Activated CD4-positive, alpha-beta T cell treated with anti-CD3 and anti-CD28 coated beads, Interleukin-2, amount 10 ng/mL, durations not matched to agents 24 days and 14 days (primary cell): ENCODE measurements at regions not wholly inside any gene's neighbourhood (a gene's known extent, or its start where the extent isn't known, plus 50 kb on each side); places are given as distances from the start of the nearest gene placed in this dataset.

ENCODE experiments used
- DNase-seq: peaks from one replicate; pipeline ENCODE4 v3.0.0; 2022
- H3K27ac Mint-ChIP-seq: one replicate; pipeline ENCODE4 v1.8.0; 2022; ENCODE audit warnings: mild to moderate bottlenecking, mixed read lengths
- H3K27me3 Mint-ChIP-seq: one replicate; pipeline ENCODE4 v1.8.0; 2022; ENCODE audit warnings: mixed read lengths
- H3K36me3 Mint-ChIP-seq: one replicate; pipeline ENCODE4 v1.8.0; 2022; ENCODE audit warnings: low read depth, mild to moderate bottlenecking, mixed read lengths
- H3K4me1 Mint-ChIP-seq: one replicate; pipeline ENCODE4 v1.8.0; 2021; ENCODE audit warnings: mixed read lengths
- H3K4me3 Mint-ChIP-seq: one replicate; pipeline ENCODE4 v1.8.0; 2022; ENCODE audit warnings: mild to moderate bottlenecking, moderate library complexity, mixed read lengths
- H3K9me3 Mint-ChIP-seq: one replicate; pipeline ENCODE4 v1.8.0; 2021; ENCODE audit warnings: mixed read lengths
- intact Hi-C: fragments of 100-400 bp; cut with micrococcal nuclease; formaldehyde crosslinking; loops from one replicate; pipeline ENCODE4 v1.15.1; 2023

DNA sequence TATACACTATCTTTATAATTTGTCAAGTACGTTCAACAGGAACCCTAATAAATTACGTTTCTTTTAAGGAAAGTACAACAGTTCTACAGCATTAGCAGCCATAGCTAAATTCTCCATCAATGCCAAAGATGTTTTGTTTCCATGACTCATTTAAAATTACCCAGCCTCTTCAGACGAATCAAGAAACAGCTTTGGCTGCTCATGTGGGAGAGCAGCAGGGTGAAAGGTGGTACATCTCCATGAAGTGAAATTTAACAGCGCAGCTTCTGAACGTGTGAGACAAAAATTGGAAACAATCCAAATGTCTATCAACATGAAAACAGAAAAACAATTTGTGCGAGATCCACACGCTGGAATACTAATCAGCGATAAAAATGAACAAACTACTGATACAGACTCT lies 327.3 kb upstream of the CDH6 start:
- intact Hi-C loops: no loop called here
- Mint-ChIP-seq H3K4me3 (no peak overlapping the region), H3K36me3 (no peaks in the 10 kb centered on the region), H3K27ac (no peak overlapping the region), H3K9me3 (peaks cover 5% of the 10 kb centered on the region), H3K4me1 (no peaks in the 10 kb centered on the region), H3K27me3 (no peaks in the 10 kb centered on the region)
- DNase-seq: no peak

GRCh38 chr5:30856242-30856641 lies 337.2 kb upstream of the CDH6 start:
- H3K4me3 Mint-ChIP-seq: no peak overlapping the region
- no peaks in the 10 kb centered on the region for H3K36me3 Mint-ChIP-seq
- intact Hi-C loops: no loop called here
- H3K9me3 Mint-ChIP-seq: peaks cover 11% of the 10 kb centered on the region
- no peak overlapping the region for H3K27ac Mint-ChIP-seq
- no peaks in the 10 kb centered on the region for H3K4me1 Mint-ChIP-seq
- DNase-seq: no peak
- H3K27me3 Mint-ChIP-seq: no peaks in the 10 kb centered on the region

GRCh38 chr5:30853158-30853557 lies 340.3 kb upstream of the CDH6 start:
- H3K4me1 Mint-ChIP-seq: no peaks in the 10 kb centered on the region

GRCh38 chr5:30850866-30851265 lies 342.6 kb upstream of the CDH6 start:
- Mint-ChIP-seq H3K27me3 (no peaks in the 10 kb centered on the region), H3K4me3 (no peak overlapping the region), H3K27ac (no peak overlapping the region), H3K4me1 (no peaks in the 10 kb centered on the region), H3K36me3 (no peaks in the 10 kb centered on the region), H3K9me3 (no peaks in the 10 kb centered on the region)
- intact Hi-C loops: no loop called here
- no peak for DNase-seq

More at GRCh38 chr5:30853158-30853557, 340.3 kb upstream of the CDH6 start:
- no peak for DNase-seq
- peaks cover 5% of the 10 kb centered on the region for H3K9me3 Mint-ChIP-seq
- no peak overlapping the region for H3K4me3 Mint-ChIP-seq
- no peaks in the 10 kb centered on the region for H3K36me3 Mint-ChIP-seq
- H3K27me3 Mint-ChIP-seq: no peaks in the 10 kb centered on the region
- no peak overlapping the region for H3K27ac Mint-ChIP-seq
- intact Hi-C loops: no loop called here

GRCh38 chr5:30849931-30850710 lies 343.4 kb upstream of the CDH6 start:
- H3K27ac Mint-ChIP-seq: no peak overlapping the region
- no peaks in the 10 kb centered on the region for H3K9me3 Mint-ChIP-seq
- no peak for DNase-seq
- intact Hi-C loops: no loop called here
- no peaks in the 10 kb centered on the region for H3K36me3 Mint-ChIP-seq
- no peaks in the 10 kb centered on the region for H3K4me1 Mint-ChIP-seq
- H3K4me3 Mint-ChIP-seq: no peak overlapping the region
- H3K27me3 Mint-ChIP-seq: no peaks in the 10 kb centered on the region

DNA sequence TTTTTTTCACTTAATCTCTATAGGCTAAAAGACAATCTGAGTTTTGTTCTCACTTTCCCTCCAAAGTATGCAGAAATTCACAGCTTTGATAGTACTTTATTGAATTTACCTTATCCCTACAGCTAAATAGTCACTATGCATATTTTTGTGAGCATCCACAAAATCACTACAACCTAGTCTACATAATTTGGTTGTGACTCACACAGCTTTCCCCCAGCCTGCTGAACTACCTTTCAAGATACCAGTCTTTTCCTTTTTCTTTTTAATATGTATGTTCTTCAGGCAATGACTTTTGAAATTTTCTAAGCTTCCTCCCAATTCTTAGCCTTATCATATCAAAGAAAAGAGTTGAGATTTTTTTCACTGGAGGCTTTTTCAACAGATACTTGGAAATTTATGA lies 347.3 kb upstream of the CDH6 start:
- H3K27me3 Mint-ChIP-seq: no peaks in the 10 kb centered on the region
- H3K9me3 Mint-ChIP-seq: no peaks in the 10 kb centered on the region
- H3K27ac Mint-ChIP-seq: no peak overlapping the region
- no peak for DNase-seq
- H3K4me3 Mint-ChIP-seq: no peak overlapping the region
- no peaks in the 10 kb centered on the region for H3K36me3 Mint-ChIP-seq
- H3K4me1 Mint-ChIP-seq: no peaks in the 10 kb centered on the region
- intact Hi-C loops: no loop called here

DNA sequence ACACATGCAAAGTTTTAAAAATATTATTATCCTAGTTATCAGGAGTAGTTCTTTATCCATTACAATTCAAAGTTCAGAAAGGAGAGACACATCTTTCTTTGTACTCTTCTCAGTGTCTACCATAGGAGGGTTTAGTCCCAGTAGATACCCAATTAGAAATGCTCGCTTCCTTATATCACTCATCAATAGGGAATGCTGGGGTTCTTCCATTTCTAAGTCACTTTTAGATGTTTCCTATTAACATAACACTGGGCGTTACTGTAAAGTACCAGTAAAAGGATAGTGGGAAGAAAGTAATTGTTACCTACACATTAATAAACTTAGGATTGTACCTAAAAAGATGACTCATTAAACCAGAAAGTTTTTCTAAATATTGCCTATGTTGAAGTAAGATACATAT lies 348.3 kb upstream of the CDH6 start:
- Mint-ChIP-seq H3K36me3 (no peaks in the 10 kb centered on the region), H3K27me3 (no peaks in the 10 kb centered on the region), H3K4me1 (no peaks in the 10 kb centered on the region), H3K27ac (no peak overlapping the region), H3K9me3 (no peaks in the 10 kb centered on the region), H3K4me3 (no peak overlapping the region)
- intact Hi-C loops: no loop called here
- DNase-seq: no peak

GRCh38 chr5:30843541-30843940 lies 349.9 kb upstream of the CDH6 start:
- Mint-ChIP-seq H3K9me3 (no peaks in the 10 kb centered on the region), H3K27ac (no peak overlapping the region), H3K27me3 (no peaks in the 10 kb centered on the region), H3K36me3 (no peaks in the 10 kb centered on the region), H3K4me1 (no peaks in the 10 kb centered on the region), H3K4me3 (no peak overlapping the region)
- DNase-seq: no peak
- intact Hi-C loops: no loop called here

DNA sequence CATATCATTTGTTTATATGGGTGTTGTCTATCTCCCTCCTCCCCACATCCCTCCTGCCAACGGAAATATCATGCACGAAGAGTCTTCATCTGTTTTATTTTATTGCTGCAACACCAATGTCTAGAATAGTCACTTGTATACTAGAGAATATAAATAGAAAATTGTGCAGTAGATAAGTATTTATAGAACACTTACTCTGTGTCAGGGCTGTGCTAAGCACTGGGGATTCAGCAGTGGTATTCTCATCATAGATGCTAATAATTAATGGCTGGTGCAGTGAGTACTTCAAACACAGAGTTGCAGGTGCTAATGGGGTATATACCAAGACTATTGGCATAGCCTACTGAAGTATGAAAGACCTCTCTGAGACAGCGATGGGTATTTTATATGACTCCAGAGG lies 353.5 kb upstream of the CDH6 start:
- DNase-seq: no peak
- Mint-ChIP-seq H3K27me3 (no peaks in the 10 kb centered on the region), H3K36me3 (no peaks in the 10 kb centered on the region), H3K4me3 (no peak overlapping the region), H3K4me1 (no peaks in the 10 kb centered on the region), H3K9me3 (peaks cover 6% of the 10 kb centered on the region), H3K27ac (no peak overlapping the region)
- intact Hi-C loops: no loop called here

DNA sequence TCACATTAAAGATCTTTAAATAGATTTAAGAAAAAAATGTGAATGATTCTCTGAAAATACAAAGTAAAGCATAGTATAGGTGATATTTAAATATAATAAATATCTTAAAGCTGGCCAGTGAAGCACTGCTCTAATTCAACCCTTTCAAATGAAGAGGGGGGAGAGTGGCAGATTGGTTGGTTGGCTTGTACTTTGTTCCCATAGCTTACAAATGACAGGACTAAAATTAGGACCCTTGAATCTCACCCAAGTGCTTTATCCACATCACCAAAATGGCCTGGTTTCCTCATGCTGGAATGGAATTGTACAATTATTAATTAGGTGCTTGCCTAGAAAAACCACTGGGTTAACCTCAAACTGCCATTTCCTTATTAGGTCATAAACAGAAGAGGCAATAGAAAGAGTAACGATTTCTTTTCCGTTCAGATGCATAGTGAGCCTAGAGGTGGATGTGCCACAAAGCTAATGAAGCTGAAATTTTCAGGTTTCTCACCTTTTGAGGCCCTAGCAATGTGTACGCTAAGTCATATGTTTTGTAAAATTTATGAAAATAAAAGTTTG lies 354.5 kb upstream of the CDH6 start:
- intact Hi-C loops: no loop called here
- no peak overlapping the region for H3K27ac Mint-ChIP-seq
- H3K27me3 Mint-ChIP-seq: no peaks in the 10 kb centered on the region
- no peaks in the 10 kb centered on the region for H3K36me3 Mint-ChIP-seq
- peaks cover 6% of the 10 kb centered on the region for H3K9me3 Mint-ChIP-seq
- H3K4me1 Mint-ChIP-seq: no peaks in the 10 kb centered on the region
- H3K4me3 Mint-ChIP-seq: no peak overlapping the region
- no peak for DNase-seq

DNA sequence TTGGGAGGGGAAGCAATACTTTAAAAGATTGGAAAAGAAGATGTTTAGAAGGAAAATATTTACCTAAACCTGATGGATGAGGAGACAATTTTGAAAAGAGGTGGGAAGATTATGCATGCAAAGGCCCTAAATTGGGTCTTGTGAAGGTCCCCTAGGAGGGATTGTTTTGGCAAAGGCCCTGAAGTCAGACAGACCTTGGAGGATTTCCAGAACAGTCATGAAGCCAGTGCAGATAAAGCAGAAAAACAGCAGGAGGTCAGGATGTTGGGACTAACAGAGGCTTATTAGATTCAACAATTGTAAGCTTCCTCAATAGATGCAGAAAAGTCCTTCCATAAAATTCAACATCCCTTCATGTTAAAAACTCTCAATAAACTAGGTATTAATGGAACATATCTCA lies 361.0 kb upstream of the CDH6 start:
- DNase-seq: no peak
- peaks cover 7% of the 10 kb centered on the region for H3K9me3 Mint-ChIP-seq
- no peaks in the 10 kb centered on the region for H3K36me3 Mint-ChIP-seq
- intact Hi-C loops: no loop called here
- no peak overlapping the region for H3K27ac Mint-ChIP-seq
- no peaks in the 10 kb centered on the region for H3K27me3 Mint-ChIP-seq
- H3K4me1 Mint-ChIP-seq: no peaks in the 10 kb centered on the region
- H3K4me3 Mint-ChIP-seq: no peak overlapping the region

DNA sequence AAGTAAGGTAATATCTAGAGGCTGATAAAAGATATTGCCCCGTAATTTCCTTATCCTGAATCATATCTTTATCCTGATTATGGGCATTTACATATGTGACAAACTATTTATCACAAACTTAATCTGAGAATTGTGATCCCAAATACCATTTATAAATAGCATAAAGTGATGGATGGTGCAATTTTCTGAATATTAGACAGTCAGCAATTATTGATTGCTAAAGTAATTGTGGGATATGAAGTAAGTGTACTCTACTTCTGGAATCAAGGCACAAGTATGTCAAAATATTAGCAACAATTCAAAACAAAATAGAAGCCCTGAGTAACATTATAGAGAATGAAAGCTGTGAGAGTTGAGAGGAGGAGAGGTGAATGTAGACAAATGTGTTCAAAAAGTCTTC lies 361.9 kb upstream of the CDH6 start:
- H3K36me3 Mint-ChIP-seq: no peaks in the 10 kb centered on the region
- H3K27me3 Mint-ChIP-seq: no peaks in the 10 kb centered on the region
- intact Hi-C loops: no loop called here
- no peak for DNase-seq
- H3K4me3 Mint-ChIP-seq: no peak overlapping the region
- H3K4me1 Mint-ChIP-seq: no peaks in the 10 kb centered on the region
- no peak overlapping the region for H3K27ac Mint-ChIP-seq
- peaks cover 7% of the 10 kb centered on the region for H3K9me3 Mint-ChIP-seq

DNA sequence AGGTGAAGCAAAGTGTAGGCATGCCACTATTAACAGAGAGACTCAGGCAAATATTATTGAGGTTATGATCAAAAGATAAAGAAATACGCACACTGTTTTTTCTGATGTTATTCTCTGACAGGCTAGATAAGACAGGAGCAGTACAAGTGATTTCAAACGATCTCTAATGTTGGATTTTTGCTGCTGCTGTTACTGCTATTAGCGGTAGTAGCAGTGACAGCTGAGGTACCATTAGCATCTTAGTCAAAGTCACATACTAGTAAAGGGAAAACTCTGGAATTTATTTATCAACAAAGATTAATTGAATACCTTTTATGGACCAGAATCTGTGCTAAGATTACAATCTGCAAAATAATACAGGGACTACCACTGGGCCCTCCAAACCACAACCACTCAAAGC lies 362.4 kb upstream of the CDH6 start:
- Mint-ChIP-seq H3K36me3 (no peaks in the 10 kb centered on the region), H3K27me3 (no peaks in the 10 kb centered on the region)
- intact Hi-C loops: no loop called here

DNA sequence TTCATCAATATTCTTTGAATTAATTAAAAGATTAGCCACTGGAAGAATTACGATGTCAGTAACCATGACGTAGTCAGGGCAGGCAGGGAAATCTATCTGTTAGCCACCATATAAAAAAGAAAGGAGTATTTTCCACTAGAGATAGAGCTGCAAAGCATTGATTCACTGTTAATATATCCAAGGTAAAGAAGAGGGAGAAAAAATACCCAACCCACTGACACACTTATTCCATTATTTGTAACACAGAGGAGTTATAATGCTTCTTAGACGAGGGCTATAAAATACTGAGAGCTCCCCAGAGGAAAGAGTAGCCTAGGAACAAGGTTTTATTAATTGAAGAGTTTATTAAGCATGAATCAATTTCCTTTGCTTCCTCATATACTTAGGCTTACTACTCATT lies 382.2 kb upstream of the CDH6 start:
- no peaks in the 10 kb centered on the region for H3K36me3 Mint-ChIP-seq
- H3K4me3 Mint-ChIP-seq: no peak overlapping the region
- intact Hi-C loops: no loop called here
- H3K27me3 Mint-ChIP-seq: no peaks in the 10 kb centered on the region
- H3K27ac Mint-ChIP-seq: no peak overlapping the region
- H3K9me3 Mint-ChIP-seq: no peaks in the 10 kb centered on the region
- no peak for DNase-seq
- H3K4me1 Mint-ChIP-seq: no peaks in the 10 kb centered on the region

More for the DNA sequence above, 362.4 kb upstream of the CDH6 start:
- DNase-seq: no peak
- Mint-ChIP-seq H3K27ac (no peak overlapping the region), H3K4me3 (no peak overlapping the region), H3K4me1 (no peaks in the 10 kb centered on the region), H3K9me3 (peaks cover 8% of the 10 kb centered on the region)

DNA sequence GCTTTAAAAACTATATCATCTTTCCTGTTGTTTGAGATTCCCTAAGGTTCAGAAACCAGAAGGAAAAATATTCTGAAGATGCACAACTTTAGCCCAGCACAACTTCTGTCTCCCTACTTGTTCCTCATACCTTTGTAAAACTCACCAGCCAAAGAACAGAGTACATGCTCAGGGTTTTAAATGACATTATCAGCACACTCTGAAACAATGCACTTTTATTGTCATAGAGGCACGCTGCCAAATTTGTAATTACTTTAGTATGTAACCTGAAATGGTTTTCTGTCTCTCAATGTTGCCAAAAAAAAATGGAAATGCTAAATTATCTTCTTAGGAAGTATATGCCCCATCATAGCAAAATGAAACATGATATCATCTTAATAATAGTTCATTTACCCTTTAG lies 383.6 kb upstream of the CDH6 start:
- intact Hi-C loops: no loop called here
- H3K27me3 Mint-ChIP-seq: no peaks in the 10 kb centered on the region
- H3K27ac Mint-ChIP-seq: no peak overlapping the region
- no peak for DNase-seq
- H3K4me1 Mint-ChIP-seq: no peaks in the 10 kb centered on the region
- H3K36me3 Mint-ChIP-seq: no peaks in the 10 kb centered on the region
- no peaks in the 10 kb centered on the region for H3K9me3 Mint-ChIP-seq
- no peak overlapping the region for H3K4me3 Mint-ChIP-seq
